ENCODE measurements at regions not wholly inside any gene's neighbourhood (a gene's known extent, or its start where the extent isn't known, plus 50 kb on each side); places are given as distances from the start of the nearest gene placed in this dataset.

DNA sequence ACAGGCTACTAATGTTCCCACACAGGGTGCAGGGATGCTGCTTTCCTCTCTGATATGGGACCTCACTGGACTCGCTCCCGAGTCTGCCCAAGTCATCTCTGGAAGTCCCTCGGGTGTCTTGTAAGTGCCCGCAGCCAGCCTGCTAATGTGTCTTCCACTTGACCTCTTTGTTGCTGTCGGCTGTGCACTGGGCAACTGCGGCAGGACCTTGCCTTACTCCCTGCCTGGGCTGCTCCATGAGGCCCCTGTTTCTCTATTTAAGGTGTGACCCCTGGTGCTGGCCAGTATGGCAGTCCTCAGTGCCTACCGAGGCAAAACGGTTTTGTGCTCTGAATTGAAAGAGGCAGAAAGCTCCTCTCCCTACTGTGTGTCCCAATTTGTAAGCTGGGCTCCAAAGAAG, 88.8 kb upstream of the DUSP5 start:
- no peak for DNase-seq (ENCODE audit: low spot score)
- TF ChIP-seq, protein P1, sequence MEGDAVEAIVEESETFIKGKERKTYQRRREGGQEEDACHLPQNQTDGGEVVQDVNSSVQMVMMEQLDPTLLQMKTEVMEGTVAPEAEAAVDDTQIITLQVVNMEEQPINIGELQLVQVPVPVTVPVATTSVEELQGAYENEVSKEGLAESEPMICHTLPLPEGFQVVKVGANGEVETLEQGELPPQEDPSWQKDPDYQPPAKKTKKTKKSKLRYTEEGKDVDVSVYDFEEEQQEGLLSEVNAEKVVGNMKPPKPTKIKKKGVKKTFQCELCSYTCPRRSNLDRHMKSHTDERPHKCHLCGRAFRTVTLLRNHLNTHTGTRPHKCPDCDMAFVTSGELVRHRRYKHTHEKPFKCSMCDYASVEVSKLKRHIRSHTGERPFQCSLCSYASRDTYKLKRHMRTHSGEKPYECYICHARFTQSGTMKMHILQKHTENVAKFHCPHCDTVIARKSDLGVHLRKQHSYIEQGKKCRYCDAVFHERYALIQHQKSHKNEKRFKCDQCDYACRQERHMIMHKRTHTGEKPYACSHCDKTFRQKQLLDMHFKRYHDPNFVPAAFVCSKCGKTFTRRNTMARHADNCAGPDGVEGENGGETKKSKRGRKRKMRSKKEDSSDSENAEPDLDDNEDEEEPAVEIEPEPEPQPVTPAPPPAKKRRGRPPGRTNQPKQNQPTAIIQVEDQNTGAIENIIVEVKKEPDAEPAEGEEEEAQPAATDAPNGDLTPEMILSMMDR (IDR thresholded peaks at IDR 0.05) = no peak
- H3K4me3 ChIP-seq = no peak overlapping the region
- H3K27ac ChIP-seq = no peak overlapping the region

- TF ChIP-seq, protein P1 (IDR thresholded peaks at IDR 0.05) = no peak
- no peak for DNase-seq (ENCODE audit: low spot score)
- Histone ChIP-seq H3K4me3 (no peak overlapping the region), H3K27ac (no peak overlapping the region)
Measured at GRCh38 chr10:110409488-110409887, 88.2 kb upstream of the DUSP5 start.

- TF ChIP-seq, protein P1 (IDR thresholded peaks at IDR 0.05) = no peak
- no peak overlapping the region for H3K4me3 ChIP-seq
- H3K27ac ChIP-seq = peak overlapping the region in 1 of 2 donors; percentile 5
- DNase-seq (ENCODE audit: low spot score) = no peak
Measured at GRCh38 chr10:110409926-110410325, 87.8 kb upstream of the DUSP5 start.

DNA sequence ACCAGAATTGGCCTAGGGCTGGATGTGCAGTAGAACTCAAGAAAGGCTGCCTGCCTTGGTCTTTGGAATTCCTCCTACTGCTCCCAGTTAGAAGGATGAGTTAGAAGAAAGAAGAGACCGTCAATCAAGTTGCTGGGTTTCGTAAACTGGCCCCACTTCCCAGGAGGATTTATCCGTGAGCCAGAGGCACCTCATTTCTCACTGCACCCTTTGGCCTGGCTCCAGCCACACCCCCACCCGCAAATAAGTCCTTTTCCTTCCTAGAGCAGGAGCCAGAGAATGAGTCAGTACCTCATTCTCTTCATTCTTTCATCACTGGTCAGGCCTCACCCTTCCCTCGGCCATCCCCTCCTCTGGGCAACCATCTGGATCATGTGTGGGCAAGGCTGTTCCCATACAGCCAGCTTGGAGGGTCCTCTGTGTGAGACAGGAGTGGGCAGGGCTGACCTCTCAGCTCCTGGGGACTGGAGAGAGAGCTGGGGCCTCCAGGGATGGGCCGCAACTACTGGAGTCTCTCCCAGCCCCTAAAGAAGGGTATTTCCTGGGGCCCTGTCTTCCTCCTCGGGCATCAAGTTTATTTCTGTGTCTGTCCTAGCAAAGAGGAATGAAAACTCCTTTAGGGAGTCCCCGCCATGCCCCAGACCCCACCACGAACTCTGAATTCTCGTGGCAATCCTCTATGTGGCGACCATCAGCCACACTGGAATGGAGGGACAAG, 87.2 kb upstream of the DUSP5 start:
- Histone ChIP-seq H3K27ac (peak overlapping the region in 1 of 2 donors; percentile 22), H3K4me3 (no peak overlapping the region)
- no peak for DNase-seq (ENCODE audit: low spot score)
- TF ChIP-seq, protein P1 (IDR thresholded peaks at IDR 0.05) = no peak

DNA sequence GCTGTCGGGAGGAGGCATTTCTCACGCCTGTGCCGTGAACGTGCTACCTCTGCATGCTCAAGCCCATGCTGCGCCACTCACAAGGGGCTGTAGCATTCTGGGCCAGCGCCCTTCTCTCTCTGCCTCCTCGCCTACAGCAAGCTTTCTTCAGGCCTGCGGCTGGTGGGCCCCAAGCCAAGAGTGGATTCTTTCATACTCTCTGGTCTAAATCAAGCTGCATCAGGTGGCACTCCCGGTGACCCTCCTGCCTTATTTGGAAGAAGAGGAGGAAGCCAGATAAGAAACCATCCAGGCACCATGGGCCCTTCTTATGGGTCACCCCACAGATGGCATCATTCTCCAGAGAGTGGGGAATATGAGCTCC, 86.7 kb upstream of the DUSP5 start:
- DNase-seq (ENCODE audit: low spot score) = no peak
- H3K27ac ChIP-seq = peak overlapping the region in 1 of 2 donors; percentile 22
- TF ChIP-seq, protein P1 (IDR thresholded peaks at IDR 0.05) = no peak
- H3K4me3 ChIP-seq = no peak overlapping the region

DNA sequence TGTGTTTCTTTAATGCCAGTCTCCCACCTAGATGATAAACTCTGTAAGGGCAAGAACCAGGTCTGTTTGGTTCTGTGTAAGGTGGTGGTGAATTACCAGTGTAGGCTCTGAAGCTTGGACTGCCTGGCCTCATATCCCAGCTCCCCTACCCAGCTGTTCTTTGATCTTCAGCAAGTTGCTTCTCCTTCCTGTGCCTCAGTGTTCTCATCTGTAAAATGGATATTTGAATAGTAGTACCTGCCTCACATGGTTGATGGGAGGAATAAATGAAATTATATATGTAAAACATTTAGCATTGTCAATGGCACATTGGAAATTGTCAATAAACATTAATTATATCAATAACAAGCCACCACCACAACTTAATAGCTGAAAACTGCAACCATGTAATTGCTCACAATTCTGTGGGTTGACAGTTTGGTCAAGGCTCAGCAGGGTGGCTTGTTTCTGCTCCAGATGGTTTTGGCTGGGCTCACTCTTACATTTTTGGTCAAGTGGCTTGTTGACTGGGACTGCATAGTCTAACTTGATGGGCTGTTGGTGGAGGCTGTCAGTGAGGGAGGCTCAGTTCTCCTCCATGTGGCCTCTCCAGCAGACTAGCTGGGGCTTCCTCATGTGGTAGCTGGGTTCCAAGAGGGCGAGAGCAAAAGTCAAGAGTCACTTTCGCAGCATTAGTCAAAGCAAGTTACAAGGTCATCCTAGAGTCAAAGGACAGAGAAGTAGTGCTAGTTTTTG, 84.5 kb upstream of the DUSP5 start:
- no peak for DNase-seq (ENCODE audit: low spot score)
- TF ChIP-seq, protein P1 (IDR thresholded peaks at IDR 0.05) = no peak
- no peak overlapping the region for H3K4me3 ChIP-seq
- H3K27ac ChIP-seq = no peak overlapping the region

Measured in coronary artery (tissue), 2 donors.